Type B pancreatic cell (in vitro differentiated cells): ENCODE measurements at regions not wholly inside any gene's neighbourhood (a gene's known extent, or its start where the extent isn't known, plus 50 kb on each side); places are given as distances from the start of the nearest gene placed in this dataset.

Source experiments
- DNase-seq: peaks from one replicate; pipeline ENCODE4 v3.0.0; 2021; ENCODE audit warnings: mixed read lengths; ENCODE audit not compliant: unreplicated experiment; ENCODE audit errors: extremely low spot score
- H3K27ac Mint-ChIP-seq: 2 replicates; pipeline ENCODE4 v1.8.0; 2021; ENCODE audit warnings: mild to moderate bottlenecking, mixed read lengths
- H3K27me3 Mint-ChIP-seq: 2 replicates; pipeline ENCODE4 v1.8.0; 2021; ENCODE audit warnings: mixed read lengths
- H3K36me3 Mint-ChIP-seq: 2 replicates; pipeline ENCODE4 v1.8.0; 2021; ENCODE audit warnings: mixed read lengths
- H3K4me1 Mint-ChIP-seq: one replicate; pipeline ENCODE4 v1.8.0; 2021; ENCODE audit warnings: mixed read lengths; ENCODE audit not compliant: unreplicated experiment
- H3K4me3 Mint-ChIP-seq: 2 replicates; pipeline ENCODE4 v1.8.0; 2021; ENCODE audit warnings: mild to moderate bottlenecking, mixed read lengths
- H3K9me3 Mint-ChIP-seq: 2 replicates; pipeline ENCODE4 v1.8.0; 2021; ENCODE audit warnings: mixed read lengths
- CTCF ChIP-seq: fragments of 200-600 bp; sonication (generic); conservative IDR thresholded peaks from 2 replicates; pipeline ENCODE4 v1.5.0; 2021; ENCODE audit warnings: antibody characterized with exemption, mild to moderate bottlenecking

- peaks cover 10% of the 10 kb centered on the region for H3K4me1 Mint-ChIP-seq
- H3K27me3 Mint-ChIP-seq, result peaks cover 6% of the 10 kb centered on the region
- no peak for DNase-seq
- no peak overlapping the region for H3K4me3 Mint-ChIP-seq
- H3K36me3 Mint-ChIP-seq, result peaks cover 4% of the 10 kb centered on the region
- no peaks in the 10 kb centered on the region for H3K9me3 Mint-ChIP-seq
- no peak overlapping the region for H3K27ac Mint-ChIP-seq
- no peak for TF ChIP-seq CTCF
These were observed 425.3 kb upstream of the PROK2 start for GRCh38 chr3:72210261-72210660.

GRCh38 chr3:72205297-72205826 is 420.4 kb upstream of the PROK2 start:
- Mint-ChIP-seq H3K27me3 (peaks cover 6% of the 10 kb centered on the region), H3K27ac (no peak overlapping the region), H3K4me3 (no peak overlapping the region), H3K9me3 (no peaks in the 10 kb centered on the region), H3K4me1 (peaks cover 8% of the 10 kb centered on the region), H3K36me3 (no peaks in the 10 kb centered on the region)
- TF ChIP-seq CTCF, result no peak
- no peak for DNase-seq

- peaks cover 9% of the 10 kb centered on the region for H3K27me3 Mint-ChIP-seq
- no peak for DNase-seq
- no peak for TF ChIP-seq CTCF
- no peaks in the 10 kb centered on the region for H3K36me3 Mint-ChIP-seq
- no peak overlapping the region for H3K27ac Mint-ChIP-seq
- H3K4me1 Mint-ChIP-seq, result peaks cover 7% of the 10 kb centered on the region
- H3K4me3 Mint-ChIP-seq, result no peak overlapping the region
- no peaks in the 10 kb centered on the region for H3K9me3 Mint-ChIP-seq
These were observed 419.5 kb upstream of the PROK2 start for GRCh38 chr3:72204452-72204851.

GRCh38 chr3:72203613-72204349 is 418.8 kb upstream of the PROK2 start:
- peaks cover 7% of the 10 kb centered on the region for H3K27me3 Mint-ChIP-seq
- peaks cover 7% of the 10 kb centered on the region for H3K4me1 Mint-ChIP-seq
- no peaks in the 10 kb centered on the region for H3K36me3 Mint-ChIP-seq
- no peak for TF ChIP-seq CTCF
- H3K27ac Mint-ChIP-seq, result no peak overlapping the region
- no peak overlapping the region for H3K4me3 Mint-ChIP-seq
- no peaks in the 10 kb centered on the region for H3K9me3 Mint-ChIP-seq
- no peak for DNase-seq

DNA sequence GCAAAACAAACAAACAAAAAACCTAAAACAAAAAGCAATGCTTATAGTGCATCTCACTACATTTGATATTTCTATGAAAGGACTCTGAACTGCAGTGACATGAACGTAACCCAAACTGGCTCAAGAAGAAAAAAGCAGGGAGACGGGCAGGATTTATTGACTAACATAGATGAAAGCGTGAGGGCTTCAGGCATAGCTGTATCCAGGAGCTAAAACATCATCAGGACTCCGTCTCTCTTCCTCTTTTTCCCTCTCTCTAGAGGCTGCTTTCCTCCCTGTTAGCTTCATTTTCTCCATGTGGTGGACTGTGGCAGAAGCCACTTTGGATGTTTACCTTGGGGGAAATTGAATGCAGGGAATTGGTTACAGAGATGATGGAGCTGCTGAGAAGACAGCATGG is 418.2 kb upstream of the PROK2 start:
- H3K9me3 Mint-ChIP-seq, result no peaks in the 10 kb centered on the region
- H3K4me3 Mint-ChIP-seq, result no peak overlapping the region
- H3K27ac Mint-ChIP-seq, result no peak overlapping the region
- no peaks in the 10 kb centered on the region for H3K36me3 Mint-ChIP-seq
- no peak for DNase-seq
- no peak for TF ChIP-seq CTCF
- peaks cover 7% of the 10 kb centered on the region for H3K4me1 Mint-ChIP-seq
- peaks cover 5% of the 10 kb centered on the region for H3K27me3 Mint-ChIP-seq
